CD14-positive monocyte (primary cell): ENCODE measurements at regions not wholly inside any gene's neighbourhood (a gene's known extent, or its start where the extent isn't known, plus 50 kb on each side); places are given as distances from the start of the nearest gene placed in this dataset.

Experiments
- DNase-seq, 3 donors: peaks; one replicate each; pipeline ENCODE4 v3.0.0-alpha.2; 2011 to 2022
- H2AFZ ChIP-seq: 2 replicates; pipeline ENCODE4 v1.6.0; 2012; ENCODE audit warnings: mild to moderate bottlenecking, low read depth, low read length, inconsistent platforms; ENCODE audit not compliant: insufficient read depth, poor library complexity, severe bottlenecking
- H3K27ac ChIP-seq, 2 donors: 1 replicate in 1 of 2; 2 replicates in 1 of 2; pipeline ENCODE4 v1.5.1; 2012 to 2013; ENCODE audit warnings: low read length in 2 of 2, control low read depth in 1 of 2, inconsistent platforms in 1 of 2, low read depth in 1 of 2, mild to moderate bottlenecking in 1 of 2
- H3K27me3 ChIP-seq, 2 donors: one replicate each; pipeline versions ENCODE4 v1.6.0 to v1.6.1; 2011 to 2013; ENCODE audit warnings: low read length in 2 of 2; ENCODE audit not compliant: control insufficient read depth in 2 of 2, insufficient read depth in 2 of 2
- H3K36me3 ChIP-seq, 2 donors: replicated peaks in 1 of 2; 1 replicate in 1 of 2; 2 replicates in 1 of 2; pipeline versions ENCODE4 v1.5.1 to v1.6.1; 2012 to 2013; ENCODE audit warnings: low read length in 2 of 2, control low read depth in 1 of 2, inconsistent platforms in 1 of 2, mild to moderate bottlenecking in 1 of 2; ENCODE audit not compliant: insufficient read depth in 2 of 2, control insufficient read depth in 1 of 2
- H3K4me1 ChIP-seq, 2 donors: 1 replicate in 1 of 2; 2 replicates in 1 of 2; pipeline versions ENCODE4 v1.5.1 to v1.6.1; 2012 to 2013; ENCODE audit warnings: low read length in 2 of 2, control low read depth in 1 of 2, inconsistent platforms in 1 of 2, mild to moderate bottlenecking in 1 of 2, moderate library complexity in 1 of 2; ENCODE audit not compliant: insufficient read depth in 2 of 2, control insufficient read depth in 1 of 2
- H3K4me2 ChIP-seq: replicated peaks from 2 replicates; pipeline ENCODE3; 2012; ENCODE audit warnings: low read length, moderate library complexity, mild to moderate bottlenecking; ENCODE audit not compliant: poor library complexity, severe bottlenecking; ENCODE audit errors: extremely low read depth
- H3K4me3 ChIP-seq, 3 experiments: fragments of 200-600 bp in 1 of 3; sonication (generic) in 1 of 3; replicated peaks in 1 of 3; 1 replicate in 2 of 3; 2 replicates in 1 of 3; pipeline ENCODE4 v1.5.1; 2011 to 2013; ENCODE audit warnings: low read length in 3 of 3, mild to moderate bottlenecking in 3 of 3, control low read depth in 2 of 3, low read depth in 2 of 3, inconsistent platforms in 1 of 3, moderate library complexity in 1 of 3
- H3K79me2 ChIP-seq: 2 replicates; pipeline ENCODE4 v1.6.0; 2012; ENCODE audit warnings: mild to moderate bottlenecking, control low read depth, inconsistent platforms, low read length, moderate library complexity; ENCODE audit not compliant: insufficient read depth
- H3K9ac ChIP-seq: 2 replicates; pipeline ENCODE4 v1.6.0; 2017; ENCODE audit warnings: low read length, mild to moderate bottlenecking; ENCODE audit not compliant: insufficient read depth, poor library complexity, severe bottlenecking
- H3K9me3 ChIP-seq, 2 donors: replicated peaks in 1 of 2; 1 replicate in 1 of 2; 2 replicates in 1 of 2; pipeline versions ENCODE4 v1.5.1 to v1.6.1; 2012 to 2013; ENCODE audit warnings: low read length in 2 of 2, control low read depth in 1 of 2; ENCODE audit not compliant: control insufficient read depth in 1 of 2, insufficient read depth in 1 of 2
- H4K20me1 ChIP-seq: 2 replicates; pipeline ENCODE4 v1.6.0; 2012; ENCODE audit warnings: mild to moderate bottlenecking, low read length, control low read depth, moderate library complexity; ENCODE audit not compliant: insufficient read depth
- H3K27ac Mint-ChIP-seq, 7 donors: one replicate each; pipeline ENCODE4 v1.8.0; 2020; ENCODE audit warnings: mild to moderate bottlenecking in 7 of 7, mixed read lengths in 7 of 7, moderate library complexity in 6 of 7, inconsistent platforms in 2 of 7
- H3K27me3 Mint-ChIP-seq, 3 donors: one replicate each; pipeline ENCODE4 v1.8.0; 2021 to 2022; ENCODE audit warnings: low read depth in 3 of 3, mild to moderate bottlenecking in 3 of 3, mixed read lengths in 3 of 3, moderate library complexity in 3 of 3, inconsistent platforms in 1 of 3
- H3K36me3 Mint-ChIP-seq, 2 donors: one replicate each; pipeline ENCODE4 v1.8.0; 2020; ENCODE audit warnings: mixed read lengths in 2 of 2, inconsistent platforms in 1 of 2, mild to moderate bottlenecking in 1 of 2
- H3K4me1 Mint-ChIP-seq: one replicate; pipeline ENCODE4 v1.8.0; 2020; ENCODE audit warnings: mild to moderate bottlenecking, mixed read lengths
- H3K4me3 Mint-ChIP-seq, 2 donors: one replicate each; pipeline ENCODE4 v1.8.0; 2020; ENCODE audit warnings: mild to moderate bottlenecking in 2 of 2, mixed read lengths in 2 of 2, moderate library complexity in 1 of 2
- H3K9me3 Mint-ChIP-seq, 7 donors: one replicate each; pipeline ENCODE4 v1.8.0; 2020 to 2022; ENCODE audit warnings: mixed read lengths in 7 of 7, mild to moderate bottlenecking in 6 of 7, moderate library complexity in 6 of 7, inconsistent platforms in 2 of 7
- CTCF ChIP-seq: fragments of 200-600 bp; IDR thresholded peaks from one replicate; pipeline ENCODE4 v1.8.0; 2022; ENCODE audit warnings: antibody characterized with exemption, mild to moderate bottlenecking
- WGBS: methylation state at CpG from one replicate; pipeline ENCODE4 v1.1.5; 2013; ENCODE audit warnings: missing lambda C conversion rate; ENCODE audit not compliant: insufficient coverage; 5-methylcytosine and 5-hydroxymethylcytosine counted together
- intact Hi-C, 2 donors: fragments of 100-400 bp; cut with micrococcal nuclease; formaldehyde crosslinking; loops; one replicate each; pipeline versions ENCODE4 v1.15.0 to v1.15.1; 2023

- intact Hi-C loops = no loop called here
- Histone ChIP-seq H2AFZ (no peak overlapping the region), H3K9me3 (peaks cover 0 to 2% of the 10 kb centered on the region in 2 donors), H4K20me1 (no peaks in the 10 kb centered on the region), H3K4me3 (no peak overlapping the region), H3K27ac (no peak overlapping the region), H3K9ac (no peak overlapping the region), H3K27me3 (no peaks in the 10 kb centered on the region), H3K36me3 (no peaks in the 10 kb centered on the region), H3K4me2 (no peak overlapping the region), H3K4me1 (no peaks in the 10 kb centered on the region), H3K79me2 (no peaks in the 10 kb centered on the region)
- H3K36me3 Mint-ChIP-seq = no peaks in the 10 kb centered on the region
- no peak for TF ChIP-seq CTCF
- H3K27ac Mint-ChIP-seq = no peak overlapping the region
- WGBS = 92% methylated on average over 4 of the region's 5 CpGs
- H3K4me1 Mint-ChIP-seq = no peaks in the 10 kb centered on the region
- peaks cover 0 to 4% (median 0%) of the 10 kb centered on the region in 3 donors for H3K27me3 Mint-ChIP-seq
- no peak overlapping the region for H3K4me3 Mint-ChIP-seq
- peaks cover 0 to 5% (median 2%) of the 10 kb centered on the region in 7 donors for H3K9me3 Mint-ChIP-seq
- DNase-seq = no peak
These were observed 262.2 kb upstream of the KLHL29 start for GRCh38 chr2:23122681-23123215.

GRCh38 chr2:23123686-23124085 lies 261.3 kb upstream of the KLHL29 start:
- no CpG with 5 or more reads among the region's 2 CpGs for WGBS
- peaks cover 1 to 6% (median 4%) of the 10 kb centered on the region in 7 donors for H3K9me3 Mint-ChIP-seq
- Histone ChIP-seq H3K27me3 (no peaks in the 10 kb centered on the region), H3K4me2 (no peak overlapping the region), H3K36me3 (no peaks in the 10 kb centered on the region), H3K9me3 (peaks cover 2 to 11% of the 10 kb centered on the region in 2 donors), H4K20me1 (no peaks in the 10 kb centered on the region), H3K79me2 (no peaks in the 10 kb centered on the region), H3K4me1 (no peaks in the 10 kb centered on the region), H3K27ac (no peak overlapping the region), H3K9ac (no peak overlapping the region), H3K4me3 (no peak overlapping the region), H2AFZ (no peak overlapping the region)
- H3K27me3 Mint-ChIP-seq = peaks cover 0 to 4% (median 0%) of the 10 kb centered on the region in 3 donors
- no peak overlapping the region for H3K27ac Mint-ChIP-seq
- no peak overlapping the region for H3K4me3 Mint-ChIP-seq
- no peaks in the 10 kb centered on the region for H3K36me3 Mint-ChIP-seq
- DNase-seq = no peak
- TF ChIP-seq CTCF = no peak
- no peaks in the 10 kb centered on the region for H3K4me1 Mint-ChIP-seq
- intact Hi-C loops = no loop called here
